D341Med (cell line): ENCODE measurements at regions not wholly inside any gene's neighbourhood (a gene's known extent, or its start where the extent isn't known, plus 50 kb on each side); places are given as distances from the start of the nearest gene placed in this dataset.
"Not testable (repeated sequence)": the region's sequence is repeated elsewhere in the genome, so short reads cannot be mapped to it uniquely, and the experiment has no call there.

Source experiments
- DNase-seq: peaks from one replicate; pipeline ENCODE4 v3.0.0; 2012; ENCODE audit warnings: low spot score

DNA sequence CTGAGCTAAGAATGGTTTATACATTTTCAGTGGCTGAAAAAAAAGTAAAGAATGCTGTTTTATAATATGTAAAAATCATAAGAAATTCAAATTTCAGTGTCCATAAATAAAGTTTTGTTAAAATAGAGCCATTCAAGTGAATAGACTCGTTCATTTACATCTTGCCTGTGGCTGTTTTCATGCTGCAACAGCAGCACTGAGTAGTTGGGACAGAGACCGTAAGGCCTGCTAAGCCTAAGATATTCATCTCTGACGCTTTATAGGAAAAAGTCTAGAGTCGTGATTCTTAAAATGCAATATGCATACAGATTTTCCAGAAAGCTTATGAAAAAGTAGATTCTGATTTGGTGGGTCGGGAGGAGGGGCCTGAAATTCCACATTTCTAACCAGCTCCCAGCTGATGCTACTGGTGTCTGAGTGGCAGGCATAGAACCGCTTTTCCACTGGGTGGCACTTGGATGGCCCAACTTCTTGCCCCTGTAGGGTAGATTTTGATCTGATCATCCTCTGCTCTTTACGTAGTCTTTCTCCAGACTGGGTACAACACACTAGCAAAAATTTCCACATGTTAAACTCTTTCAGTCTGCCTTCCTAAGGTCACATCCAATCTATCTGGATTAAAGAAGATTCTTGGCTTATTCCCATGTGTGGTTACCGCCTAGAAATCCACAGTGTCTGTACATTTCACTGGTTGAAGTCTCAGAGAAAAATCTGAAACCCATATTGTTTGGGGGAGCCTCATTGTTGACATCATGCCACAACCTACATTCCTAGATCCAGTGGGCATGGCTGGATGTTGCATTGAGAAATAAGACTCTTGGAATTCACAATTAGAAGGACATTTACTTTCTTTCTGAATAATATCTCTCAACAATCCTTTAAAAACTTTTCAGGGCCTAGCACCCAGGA is 151.2 kb downstream of the C12orf75 start:
- no peak for DNase-seq

DNA sequence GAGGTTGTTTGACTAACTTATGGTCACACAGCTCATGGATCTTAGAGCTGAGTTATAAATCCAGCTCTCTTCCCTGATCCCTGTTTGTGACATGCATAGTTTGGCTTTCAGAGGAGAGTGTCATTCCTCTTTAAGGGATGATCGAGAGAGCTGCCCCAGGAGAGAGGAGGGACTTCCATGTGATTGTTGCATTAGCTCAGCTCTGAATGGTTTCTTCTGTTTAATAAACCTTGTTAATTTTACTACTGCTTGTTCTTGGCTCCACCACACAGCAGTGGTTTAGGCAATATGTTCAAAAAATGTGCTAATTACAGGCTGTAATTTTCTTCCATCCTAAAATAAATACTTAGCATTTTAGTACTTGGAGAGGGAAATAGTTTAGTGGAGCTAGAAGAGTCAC is 152.5 kb downstream of the C12orf75 start:
- DNase-seq = no peak

DNA sequence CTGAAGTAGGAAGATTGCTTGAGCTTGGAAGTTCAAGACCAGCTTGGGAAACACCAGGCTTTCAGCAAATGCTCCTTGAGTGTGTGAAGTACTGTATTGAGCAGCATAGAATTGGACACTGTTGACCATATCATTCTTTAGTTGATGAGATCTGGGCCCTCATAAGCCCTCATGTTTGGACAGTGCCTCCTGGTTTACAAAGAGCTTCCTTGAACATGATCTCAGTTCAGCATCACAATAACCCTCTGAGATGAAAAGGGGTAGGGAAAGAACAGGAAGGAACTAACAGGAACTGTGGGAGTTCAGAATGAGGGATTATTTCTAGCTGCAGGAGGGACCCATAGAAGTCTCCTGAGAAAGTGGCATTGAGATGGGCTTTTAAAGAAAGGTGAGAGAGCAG is 153.2 kb downstream of the C12orf75 start:
- no peak for DNase-seq

DNA sequence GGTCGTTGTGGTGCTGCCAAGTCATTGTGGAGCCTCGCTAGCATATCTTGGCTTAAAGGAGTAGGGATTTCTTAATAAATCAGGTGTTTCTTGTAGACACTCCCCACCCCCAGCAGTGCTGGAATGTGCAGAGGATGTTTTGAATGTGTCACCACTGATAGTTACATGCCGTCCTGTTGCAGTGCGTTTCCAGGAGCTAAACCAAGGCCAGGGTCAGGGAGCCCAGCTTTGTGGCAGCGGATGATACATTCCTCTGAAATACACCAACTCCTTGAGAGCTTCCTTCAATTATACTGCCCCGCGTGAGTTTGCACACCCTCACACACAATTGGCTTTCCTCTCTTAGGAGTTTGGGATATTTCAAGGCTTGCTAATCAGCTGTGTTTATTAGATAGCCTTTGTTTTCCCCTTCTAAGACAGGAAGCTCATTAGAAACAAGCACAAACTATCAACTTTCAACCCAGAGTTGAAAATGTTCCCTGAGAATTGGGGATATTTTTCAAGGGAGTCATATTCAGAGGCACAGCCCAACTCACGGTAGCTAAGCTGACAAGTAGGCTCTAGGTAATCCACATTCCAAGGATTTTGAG is 154.9 kb downstream of the C12orf75 start:
- no peak for DNase-seq

DNA sequence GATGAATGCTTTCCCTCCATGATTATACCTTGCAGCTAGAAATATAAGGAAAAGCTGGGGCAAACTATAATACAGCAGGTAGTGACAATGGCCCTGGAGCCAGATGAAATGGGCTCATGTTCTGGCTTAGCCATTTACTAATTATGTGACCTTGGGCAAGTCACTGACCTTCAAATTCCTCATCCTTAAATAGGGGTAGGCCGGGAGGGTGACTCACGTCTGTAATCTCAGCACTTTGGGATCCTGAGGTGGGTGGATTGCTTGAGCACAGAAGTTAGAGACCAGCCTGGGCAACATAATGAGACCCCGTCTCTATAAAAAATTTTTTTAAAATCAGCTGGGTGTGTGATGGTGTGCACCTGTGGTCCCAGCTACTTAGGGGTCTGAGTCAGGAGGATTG is 155.4 kb downstream of the C12orf75 start:
- DNase-seq = no peak

DNA sequence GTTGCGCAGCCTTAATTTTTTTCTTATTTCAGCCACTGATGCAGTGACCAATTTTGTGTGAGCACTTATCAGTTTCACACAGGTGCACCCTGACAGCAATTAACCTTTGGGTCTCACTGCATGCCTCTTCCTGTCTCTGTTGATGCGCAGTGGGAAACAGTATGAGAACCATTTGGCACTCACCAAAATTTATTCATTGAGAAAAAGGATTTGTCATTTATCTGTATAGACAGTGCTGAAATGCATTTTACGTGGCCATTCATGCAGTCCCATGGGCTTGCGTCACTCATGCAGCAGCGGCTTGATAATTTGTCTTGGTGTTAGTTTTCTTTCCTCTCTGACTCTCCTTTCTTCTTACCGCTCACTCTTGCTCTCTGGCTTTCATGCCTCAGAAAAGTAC is 157.5 kb downstream of the C12orf75 start:
- no peak for DNase-seq

DNA sequence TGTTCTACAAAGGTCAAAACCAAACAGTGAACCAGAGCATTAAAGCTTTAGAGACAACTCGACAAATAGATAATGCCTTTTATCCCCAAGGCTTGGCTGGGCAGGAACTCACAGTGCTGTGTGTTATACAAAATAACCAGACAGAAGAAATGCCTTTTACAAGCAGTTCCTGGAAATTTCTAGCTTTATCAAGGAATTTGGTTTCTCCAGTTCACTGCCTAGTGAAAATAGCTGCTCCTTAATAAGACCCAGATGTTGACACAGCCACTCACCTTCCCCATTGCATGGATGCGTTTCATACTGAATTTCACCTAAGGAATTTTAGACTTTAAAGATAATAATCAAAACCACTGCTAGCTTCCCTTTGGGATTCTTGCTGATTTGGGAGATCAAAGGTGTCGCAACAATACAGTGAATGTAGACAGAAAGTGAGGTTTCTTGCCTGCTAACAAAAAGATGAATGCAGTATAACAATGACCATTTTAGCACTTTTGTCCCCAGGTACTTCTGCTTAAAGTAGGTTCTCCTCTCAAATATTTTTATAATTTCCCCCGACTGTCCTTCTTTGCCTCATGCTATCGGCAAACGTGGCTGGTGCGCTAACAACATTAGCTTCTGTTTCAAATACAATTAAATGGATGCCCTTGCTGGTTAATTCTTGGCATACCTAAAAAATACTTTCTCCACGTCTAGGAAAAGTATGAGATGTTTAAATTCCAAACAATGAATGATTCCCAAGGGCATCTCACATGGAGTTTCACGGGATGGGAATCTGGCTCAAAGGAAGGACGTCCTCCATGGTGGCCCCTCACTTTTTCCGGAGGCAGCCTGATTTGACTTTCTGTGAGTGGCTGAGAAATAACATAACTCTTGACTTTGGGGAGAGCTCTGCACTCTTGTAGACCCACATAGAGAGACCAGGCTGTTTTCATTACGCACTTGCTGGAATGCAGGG is 162.4 kb downstream of the C12orf75 start:
- no peak for DNase-seq

DNA sequence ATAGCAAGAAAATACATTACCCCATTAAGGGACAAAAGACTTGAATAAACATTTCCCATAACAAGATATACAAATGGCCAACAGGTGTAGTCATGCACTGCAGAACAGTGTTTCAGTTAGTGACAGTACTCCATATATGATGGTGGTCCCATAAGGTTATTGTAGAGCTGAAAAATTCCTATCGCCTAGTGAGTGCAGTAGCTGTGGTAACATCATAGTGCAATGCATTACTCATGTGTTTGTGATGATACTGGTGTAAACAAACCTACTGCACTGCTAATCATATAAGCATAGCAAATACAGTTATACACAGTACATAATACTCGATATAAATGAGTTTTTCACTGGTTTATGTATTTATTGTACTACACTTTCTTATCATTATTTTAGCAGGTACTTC is 168.7 kb downstream of the C12orf75 start:
- no peak for DNase-seq

DNA sequence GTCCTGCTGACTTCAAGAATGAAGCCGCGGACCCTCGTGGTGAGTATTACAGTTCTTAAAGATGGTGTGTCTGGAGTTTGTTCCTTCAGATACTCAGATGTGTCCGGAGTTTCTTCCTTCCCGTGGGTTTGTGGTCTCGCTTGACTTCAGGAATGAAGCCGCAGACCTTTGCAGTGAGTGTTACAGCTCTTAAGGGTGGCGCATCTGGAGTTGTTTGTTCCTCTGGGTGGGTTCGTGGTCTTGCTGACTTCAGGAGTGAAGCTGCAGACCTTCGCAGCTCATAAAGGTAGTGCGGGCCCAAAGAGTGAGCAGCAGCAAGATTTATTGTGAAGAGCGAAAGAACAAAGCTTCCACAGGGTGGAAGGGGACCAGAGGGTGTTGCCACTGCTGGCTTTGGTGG is 170.2 kb downstream of the C12orf75 start:
- DNase-seq = not testable (repeated sequence)

DNA sequence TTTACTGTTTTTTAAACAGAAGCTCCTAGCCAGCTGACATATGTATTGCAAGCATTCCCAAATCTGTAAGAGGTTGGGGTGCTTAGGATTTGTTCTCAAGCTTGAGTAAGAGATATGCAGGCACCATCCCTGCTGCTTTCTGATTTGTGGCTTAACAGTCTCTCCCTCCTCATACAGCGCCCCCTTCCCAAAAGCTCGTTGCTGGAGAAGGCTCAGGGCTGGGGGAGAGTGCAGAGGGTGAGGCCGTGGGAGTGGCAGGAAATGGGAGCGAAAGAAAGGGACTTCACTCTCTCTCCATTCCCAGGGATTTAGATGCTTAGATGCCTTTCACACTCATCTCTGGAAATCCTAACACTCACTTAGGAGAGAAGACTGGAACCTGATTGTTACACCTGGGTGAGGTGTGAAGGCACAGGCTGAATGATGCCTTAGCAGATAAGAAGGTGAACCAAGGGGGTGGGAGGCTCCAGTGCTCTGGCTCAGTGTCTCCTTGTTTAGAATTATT is 172.0 kb downstream of the C12orf75 start:
- no peak for DNase-seq

DNA sequence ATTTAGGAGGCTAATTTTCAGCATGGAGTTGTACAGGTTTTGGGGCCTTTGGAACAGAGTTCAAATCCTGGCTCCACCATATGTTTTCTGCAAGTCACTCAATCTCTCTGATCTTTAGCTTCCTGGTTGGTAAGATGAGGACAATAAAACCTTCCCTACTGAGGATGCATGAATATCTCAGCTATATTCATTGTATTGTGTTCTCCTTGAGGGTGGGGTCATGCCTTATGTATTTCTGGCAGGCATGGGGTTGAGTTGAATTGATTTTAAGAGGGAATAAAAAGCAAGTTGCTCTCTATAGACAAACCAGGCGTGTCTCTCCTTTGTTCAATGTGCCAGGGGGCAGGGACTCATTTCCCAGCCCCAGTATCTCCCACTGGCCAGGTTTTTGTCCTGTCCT is 173.1 kb downstream of the C12orf75 start:
- DNase-seq = no peak

DNA sequence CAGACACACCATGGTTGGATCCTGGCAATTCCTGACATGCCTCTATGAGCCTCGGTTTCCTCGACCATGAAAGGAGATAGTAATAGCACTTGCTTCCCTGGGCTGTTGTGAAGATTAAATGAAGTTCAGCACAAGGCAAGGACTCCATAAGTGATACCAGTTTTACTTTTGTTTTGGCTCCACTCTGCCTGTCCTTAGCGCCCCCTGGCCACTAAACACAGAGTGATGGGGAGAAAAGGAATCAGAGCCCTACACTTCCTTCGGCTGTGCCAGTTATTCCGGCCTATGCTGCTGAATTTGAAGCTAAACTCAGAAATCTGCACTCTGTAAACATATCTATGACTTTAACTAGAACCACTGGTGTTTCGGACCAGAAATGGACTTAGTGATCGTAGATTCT is 173.8 kb downstream of the C12orf75 start:
- no peak for DNase-seq

DNA sequence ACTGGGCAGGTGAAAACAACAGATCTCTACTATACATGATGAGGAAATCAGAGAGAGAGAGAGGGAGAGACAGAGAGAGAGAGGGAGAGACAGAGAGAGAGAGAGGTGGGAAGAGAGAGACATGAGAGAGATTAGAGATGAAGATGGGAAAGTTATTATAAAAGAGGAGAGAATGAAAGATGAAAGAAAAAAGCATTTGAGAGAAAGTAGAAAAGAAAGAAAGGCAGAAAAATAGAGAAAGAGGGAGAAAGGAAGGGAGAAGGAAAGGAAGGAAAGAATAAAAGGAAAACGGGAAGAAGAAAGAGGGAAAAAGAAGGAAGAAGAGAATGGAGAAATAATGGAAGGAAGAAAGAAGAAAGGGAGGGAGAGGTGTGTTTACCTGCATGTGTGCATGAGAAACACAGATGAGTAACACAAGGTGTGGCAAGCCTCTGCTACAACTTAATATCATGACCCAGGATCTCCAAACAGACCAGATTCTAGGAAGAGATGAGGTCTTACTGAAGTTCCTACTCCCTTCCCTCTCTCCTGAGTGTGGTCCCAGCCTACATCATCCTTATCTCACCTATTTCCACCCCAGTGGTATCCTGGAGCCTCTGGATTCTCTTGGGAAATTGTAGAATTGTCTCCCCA is 176.3 kb downstream of the C12orf75 start:
- DNase-seq = no peak

DNA sequence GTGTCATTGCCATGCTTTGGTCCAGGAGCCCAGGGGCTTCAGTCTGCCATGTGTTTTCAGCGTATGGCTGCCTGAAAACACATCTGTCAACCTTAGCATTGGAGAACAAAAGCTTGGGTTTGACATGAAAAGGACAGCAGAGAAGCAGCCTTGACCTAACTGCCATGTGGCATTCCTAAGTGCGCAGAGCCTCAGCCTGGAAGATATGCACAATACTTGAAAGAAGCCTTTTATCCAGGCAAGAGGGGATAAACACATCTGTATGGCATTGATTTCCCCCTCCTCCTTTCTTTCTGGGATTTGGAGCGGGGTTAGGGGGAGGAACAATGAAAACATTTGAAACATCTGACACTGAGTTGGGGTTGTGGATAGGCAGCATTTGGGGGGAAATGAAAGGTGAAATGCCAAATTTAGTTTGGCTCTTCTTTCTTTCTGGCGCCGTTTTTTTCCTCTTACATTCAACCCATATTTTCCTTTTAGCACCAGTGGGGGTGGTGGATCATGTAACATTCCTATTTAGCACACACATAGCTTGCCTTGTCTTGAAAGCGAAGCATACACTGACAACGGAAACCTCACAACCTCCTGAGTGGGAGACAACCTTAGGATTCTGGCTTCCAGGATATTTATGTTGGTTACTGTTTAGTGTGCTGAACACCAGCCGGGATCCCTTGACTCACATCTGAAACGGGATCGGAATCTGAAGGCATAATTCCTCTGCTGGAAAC is 177.0 kb downstream of the C12orf75 start:
- no peak for DNase-seq

DNA sequence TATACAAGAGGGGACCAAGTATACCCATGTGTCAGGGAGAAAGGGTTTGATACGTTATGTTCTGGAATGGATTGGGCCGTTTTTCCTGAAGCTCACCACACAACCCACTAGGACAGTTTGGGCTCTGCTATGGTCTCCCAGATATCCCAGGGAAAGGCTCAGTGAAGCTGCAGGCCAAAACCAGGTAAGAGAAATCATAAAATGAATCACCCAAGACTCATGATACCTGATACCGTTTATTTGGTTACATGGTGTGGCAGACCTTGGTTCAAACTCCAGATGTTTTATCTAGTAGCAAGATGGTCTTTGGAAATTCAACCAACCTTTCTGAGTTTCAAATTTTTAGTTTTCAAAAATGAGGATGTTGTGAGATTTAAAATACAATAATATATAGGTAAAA is 177.6 kb downstream of the C12orf75 start:
- no peak for DNase-seq

DNA sequence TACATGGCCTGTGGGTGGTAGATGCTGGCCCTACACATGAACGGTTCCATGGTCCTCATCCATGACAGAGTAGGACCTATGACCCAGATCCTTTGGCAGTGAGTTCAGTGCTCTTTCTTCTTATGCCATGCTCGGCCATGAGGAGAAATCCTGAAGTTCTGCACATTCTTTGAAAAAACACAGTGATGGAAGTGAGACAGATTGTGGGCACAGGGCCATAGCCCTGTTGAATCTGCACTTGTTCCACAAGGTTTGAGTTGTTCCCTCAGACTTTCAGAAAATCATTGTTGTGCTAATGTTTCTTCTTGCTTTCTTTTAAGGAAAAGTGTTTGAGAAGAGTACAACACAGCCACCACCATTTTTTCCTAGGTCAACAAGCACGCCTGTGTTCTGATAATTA is 180.0 kb downstream of the C12orf75 start:
- DNase-seq = no peak

DNA sequence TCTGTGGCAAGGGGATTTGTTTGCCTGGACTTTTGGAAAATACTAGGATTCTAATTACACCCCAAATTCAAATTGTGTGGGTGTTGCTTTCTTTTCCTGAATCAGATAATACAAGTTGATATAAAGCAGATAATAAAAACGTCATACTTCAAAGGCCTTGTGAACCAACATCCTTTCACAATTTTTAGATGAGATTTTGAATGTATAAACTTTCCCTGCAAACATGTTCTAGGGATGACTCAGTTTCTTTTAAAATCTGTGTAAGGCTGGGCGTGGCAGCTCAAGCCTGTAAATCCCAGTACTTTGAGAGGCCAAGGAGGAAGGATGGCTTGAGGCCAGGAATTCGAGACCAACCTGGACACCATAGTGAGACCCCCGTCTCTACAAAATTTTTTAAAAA is 182.4 kb downstream of the C12orf75 start:
- DNase-seq = not testable (repeated sequence)

DNA sequence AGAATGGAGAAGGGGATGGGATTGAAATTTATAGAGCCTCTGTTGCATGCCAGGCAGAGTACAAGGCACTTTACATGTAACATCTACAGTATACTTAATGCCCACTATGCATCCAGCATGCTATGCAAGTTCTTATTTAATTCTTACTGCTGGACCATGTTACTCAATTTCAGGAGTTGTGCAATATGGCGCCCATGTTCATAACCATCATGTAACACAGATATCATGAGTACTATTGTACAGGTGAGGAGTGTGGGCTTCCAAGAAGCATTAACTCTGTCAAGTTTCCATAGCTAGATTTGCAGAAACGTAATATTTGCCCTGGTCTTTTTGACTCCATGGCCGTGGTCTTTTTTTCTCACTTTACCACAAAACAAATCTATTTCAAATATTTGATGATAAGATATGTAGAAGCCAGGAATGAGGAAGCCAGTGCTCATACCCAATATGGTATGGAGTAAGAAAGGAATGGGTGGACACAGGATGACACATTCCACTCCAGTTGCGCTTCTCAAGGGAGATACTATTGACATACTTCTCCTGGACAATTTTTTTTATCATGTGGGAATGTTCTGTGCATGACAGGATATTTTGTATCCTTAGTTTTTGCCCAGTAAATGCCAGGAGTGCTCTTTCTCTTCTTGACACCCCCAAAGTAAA is 191.8 kb downstream of the C12orf75 start:
- DNase-seq = no peak

DNA sequence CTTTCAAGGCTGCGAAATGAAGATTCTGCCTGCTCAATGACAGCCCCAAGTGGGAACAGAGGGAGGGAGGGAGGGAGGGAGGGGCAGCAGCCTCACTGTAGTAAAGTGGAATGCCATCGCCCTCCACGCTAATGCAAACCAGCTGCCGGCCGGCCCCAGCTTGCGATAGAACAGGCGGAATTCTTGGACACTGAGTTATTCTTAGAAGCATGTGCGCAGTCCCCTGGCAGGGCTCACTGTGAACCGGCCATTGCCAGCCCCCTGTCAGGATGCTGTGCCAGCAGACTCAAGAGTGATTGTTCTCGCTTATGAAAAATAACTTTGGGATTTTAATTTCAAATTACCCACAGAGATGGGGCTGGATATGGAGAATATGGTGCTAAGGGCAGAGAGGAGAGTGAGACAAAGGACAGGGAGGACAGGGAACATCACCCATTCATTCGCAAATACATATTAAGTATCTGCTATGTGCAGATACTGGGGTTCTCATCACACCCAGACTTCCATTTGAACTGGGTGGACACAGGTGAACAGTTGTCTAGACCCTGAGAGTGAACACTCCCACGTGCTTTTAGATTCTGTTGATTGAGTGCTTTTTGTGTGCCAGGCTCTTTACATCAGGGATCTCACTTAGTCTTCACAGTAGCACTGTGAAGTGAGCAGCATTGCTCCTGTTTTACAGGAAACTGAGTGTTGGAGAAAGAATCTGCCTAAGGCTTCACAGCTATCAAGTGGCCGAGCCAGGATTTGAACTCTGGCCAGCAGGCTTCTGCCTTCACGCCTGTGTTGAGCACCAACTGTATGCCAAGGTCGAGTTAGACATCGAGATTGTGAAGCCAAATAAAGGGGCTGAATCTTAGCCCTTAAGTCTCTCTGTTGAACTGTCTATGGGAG is 192.9 kb downstream of the C12orf75 start:
- DNase-seq = no peak

DNA sequence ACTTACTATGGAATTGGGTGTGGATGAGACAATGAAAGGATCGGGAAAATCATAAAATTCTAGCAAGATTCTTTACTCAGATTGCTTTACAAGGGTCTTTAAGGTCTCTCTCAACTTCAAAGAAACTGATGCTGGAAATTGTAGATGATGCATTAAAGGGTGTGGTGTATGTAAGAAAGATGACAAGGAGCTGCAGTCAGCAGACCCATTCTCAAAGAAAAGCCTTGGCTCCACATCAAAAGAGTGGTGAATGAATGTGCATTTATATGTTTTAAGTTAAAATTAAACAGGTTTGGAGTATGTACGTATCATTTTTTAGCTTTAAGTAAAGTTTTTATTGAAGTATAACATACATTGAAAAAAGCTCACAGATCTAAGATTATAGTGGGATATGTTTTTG is 194.5 kb downstream of the C12orf75 start:
- no peak for DNase-seq
